Keratinocyte (primary cell): ENCODE measurements at regions not wholly inside any gene's neighbourhood (a gene's known extent, or its start where the extent isn't known, plus 50 kb on each side); places are given as distances from the start of the nearest gene placed in this dataset.

ENCODE experiments used
- EZH2 ChIP-seq: IDR thresholded peaks from one replicate; pipeline ENCODE4 v1.6.1; 2012; ENCODE audit warnings: inconsistent platforms, mild to moderate bottlenecking, low read length, moderate library complexity
- TF ChIP-seq, protein P1 (sequence below), 3 experiments: IDR thresholded peaks in 1 of 3; conservative IDR thresholded peaks in 1 of 3; optimal IDR thresholded peaks in 1 of 3; 2 replicates in 2 of 3; 3 replicates in 1 of 3; pipeline versions ENCODE3 to v1.5.1; 2011; ENCODE audit warnings: low read length in 3 of 3, mild to moderate bottlenecking in 3 of 3, moderate library complexity in 2 of 3, control low read depth in 1 of 3, inconsistent platforms in 1 of 3; ENCODE audit not compliant: insufficient read depth in 2 of 3; ENCODE audit errors: extremely low read depth in 1 of 3

DNA sequence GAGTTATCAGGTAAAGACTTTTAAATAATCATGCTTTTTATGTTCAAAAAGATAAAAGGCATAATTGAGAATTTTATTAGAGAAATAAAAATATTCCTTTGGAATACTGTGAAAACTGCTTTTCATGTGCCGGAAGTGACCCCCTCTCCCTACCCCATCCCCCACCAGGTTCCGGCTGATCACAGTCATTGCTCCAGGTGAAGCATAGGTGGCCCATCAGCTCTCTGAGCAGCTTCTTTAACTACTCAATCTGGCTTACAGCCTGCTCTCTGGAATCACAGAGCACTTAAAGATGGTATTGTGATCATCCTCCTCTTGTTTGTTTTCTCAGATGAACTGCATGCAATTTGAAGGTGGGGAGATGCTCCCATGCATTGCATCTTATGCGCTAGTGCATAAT, 257.7 kb downstream of the EN1 start:
- TF ChIP-seq, protein P1, sequence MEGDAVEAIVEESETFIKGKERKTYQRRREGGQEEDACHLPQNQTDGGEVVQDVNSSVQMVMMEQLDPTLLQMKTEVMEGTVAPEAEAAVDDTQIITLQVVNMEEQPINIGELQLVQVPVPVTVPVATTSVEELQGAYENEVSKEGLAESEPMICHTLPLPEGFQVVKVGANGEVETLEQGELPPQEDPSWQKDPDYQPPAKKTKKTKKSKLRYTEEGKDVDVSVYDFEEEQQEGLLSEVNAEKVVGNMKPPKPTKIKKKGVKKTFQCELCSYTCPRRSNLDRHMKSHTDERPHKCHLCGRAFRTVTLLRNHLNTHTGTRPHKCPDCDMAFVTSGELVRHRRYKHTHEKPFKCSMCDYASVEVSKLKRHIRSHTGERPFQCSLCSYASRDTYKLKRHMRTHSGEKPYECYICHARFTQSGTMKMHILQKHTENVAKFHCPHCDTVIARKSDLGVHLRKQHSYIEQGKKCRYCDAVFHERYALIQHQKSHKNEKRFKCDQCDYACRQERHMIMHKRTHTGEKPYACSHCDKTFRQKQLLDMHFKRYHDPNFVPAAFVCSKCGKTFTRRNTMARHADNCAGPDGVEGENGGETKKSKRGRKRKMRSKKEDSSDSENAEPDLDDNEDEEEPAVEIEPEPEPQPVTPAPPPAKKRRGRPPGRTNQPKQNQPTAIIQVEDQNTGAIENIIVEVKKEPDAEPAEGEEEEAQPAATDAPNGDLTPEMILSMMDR (optimal IDR thresholded peaks at IDR 0.05 in 1 of 3, IDR thresholded peaks at IDR 0.05 in 1 of 3, conservative IDR thresholded peaks at IDR 0.05 in 1 of 3; ENCODE audit: extremely low read depth in 1 of 3, insufficient read depth in 2 of 3, low read length in 3 of 3): no peak
- TF ChIP-seq EZH2: no peak
